HL-60/S4 treated with phorbol 12-myristate 13-acetate at 8.2 ng/mL for 4 days and 3 days (cell line): ENCODE measurements at regions not wholly inside any gene's neighbourhood (a gene's known extent, or its start where the extent isn't known, plus 50 kb on each side); places are given as distances from the start of the nearest gene placed in this dataset.

Experiments
- in situ Hi-C: fragments of 300-500 bp; cut with MboI; formaldehyde crosslinking; loops from 2 replicates; pipeline ENCODE4 v1.15.0; 2022; ENCODE audit warnings: low sequenced_read_pairs

DNA sequence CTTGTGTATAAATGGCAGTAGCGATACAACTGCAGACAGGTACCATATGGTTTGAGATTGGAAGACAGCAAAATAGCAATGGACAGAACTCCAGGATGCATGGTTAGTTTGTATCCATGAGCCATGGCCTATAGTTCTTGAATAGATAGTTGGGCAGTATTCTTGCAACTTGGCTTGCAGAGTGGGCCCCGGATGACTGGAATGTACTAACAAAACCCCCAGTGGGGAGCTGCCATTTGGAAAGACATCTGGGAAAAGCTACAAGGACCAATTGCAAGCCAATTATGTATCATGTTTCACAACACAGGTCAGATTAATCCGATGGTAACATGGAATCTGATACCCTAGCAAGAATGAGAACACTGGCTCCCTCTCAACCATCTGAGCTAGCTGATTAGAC lies 279.6 kb downstream of the RERGL start:
- in situ Hi-C loops: no loop called here

DNA sequence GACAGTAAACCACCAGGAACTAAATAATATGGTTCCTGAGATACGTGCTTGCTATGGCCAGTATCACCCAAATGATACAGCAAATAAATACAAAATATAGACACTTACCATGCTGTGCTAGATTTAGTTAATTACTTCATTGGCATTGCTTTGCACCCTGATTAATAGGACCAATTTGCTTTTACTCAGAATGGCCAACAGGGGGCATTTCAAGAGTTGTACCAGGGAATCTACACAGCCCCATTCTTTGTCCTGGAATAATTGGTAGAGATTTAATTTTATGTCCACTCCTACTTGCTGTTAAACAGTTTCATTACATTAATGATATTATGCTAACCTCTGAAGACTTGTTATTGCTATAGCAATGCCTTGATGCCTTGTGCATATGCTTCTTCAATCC lies 280.8 kb downstream of the RERGL start:
- in situ Hi-C loops: no loop called here

DNA sequence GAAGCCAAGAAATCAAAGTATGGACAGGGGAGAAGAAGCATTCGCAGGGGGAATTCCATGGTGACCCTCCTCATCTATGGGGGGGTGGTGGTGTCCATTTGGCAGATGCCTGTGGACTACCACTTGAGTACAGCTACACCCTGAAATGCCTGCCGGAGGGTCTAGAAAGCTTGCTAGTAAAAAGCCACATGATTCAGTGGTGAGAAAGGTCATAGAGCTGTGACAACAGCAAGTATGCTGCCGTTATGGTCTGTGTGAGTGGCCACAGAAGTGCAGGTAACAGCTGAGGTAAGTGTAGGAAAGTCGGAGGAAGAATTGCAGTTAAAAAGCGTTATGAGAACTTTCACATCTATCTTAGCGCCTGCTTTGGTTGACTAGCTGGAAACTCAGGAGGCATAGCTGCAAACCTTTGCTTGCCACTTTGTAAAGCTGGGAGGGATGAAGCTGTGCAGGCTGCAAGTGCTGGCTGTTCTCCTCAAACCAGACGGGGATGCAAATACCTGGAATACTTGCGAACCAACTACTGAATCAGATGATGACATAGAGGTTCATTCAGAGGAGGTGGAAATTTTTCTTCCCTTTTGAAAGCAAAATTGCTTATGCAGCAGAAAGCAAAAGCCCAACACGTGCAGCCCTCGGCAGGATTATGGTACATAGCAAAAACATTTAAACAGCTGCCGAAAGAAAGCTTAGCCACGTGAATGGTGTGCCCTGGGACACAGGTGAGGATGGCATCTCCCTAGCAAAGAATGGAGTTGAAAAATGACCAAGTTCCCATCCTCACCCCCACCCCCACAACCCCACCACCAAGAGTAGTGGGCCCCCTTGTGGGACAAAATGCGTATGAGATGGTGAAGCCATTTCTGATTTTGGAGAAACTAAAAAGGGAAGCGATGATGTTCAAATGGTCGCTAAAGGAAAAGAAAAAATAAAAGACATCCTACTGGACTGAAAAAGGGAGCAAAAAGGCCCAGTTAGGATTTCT lies 287.0 kb downstream of the RERGL start:
- in situ Hi-C loops: no loop called here

DNA sequence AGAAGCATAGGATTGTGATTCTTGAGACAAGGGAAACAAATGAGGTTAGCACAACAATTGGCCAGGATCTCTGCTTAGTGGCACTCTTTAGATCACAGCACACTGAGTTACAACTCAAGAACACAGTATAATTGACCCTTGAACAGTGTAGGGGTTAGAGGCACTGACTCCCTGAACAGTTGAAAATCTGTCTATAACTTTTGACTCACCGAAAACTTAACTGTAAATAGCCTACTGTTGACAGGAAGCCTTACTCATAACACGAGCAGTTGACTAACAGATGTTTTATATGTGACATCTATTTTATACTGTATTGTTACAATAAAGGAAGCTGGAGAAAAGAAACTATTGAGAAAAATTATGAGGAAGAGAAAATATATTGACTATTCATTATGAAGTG lies 296.1 kb downstream of the RERGL start:
- in situ Hi-C loops: no loop called here

DNA sequence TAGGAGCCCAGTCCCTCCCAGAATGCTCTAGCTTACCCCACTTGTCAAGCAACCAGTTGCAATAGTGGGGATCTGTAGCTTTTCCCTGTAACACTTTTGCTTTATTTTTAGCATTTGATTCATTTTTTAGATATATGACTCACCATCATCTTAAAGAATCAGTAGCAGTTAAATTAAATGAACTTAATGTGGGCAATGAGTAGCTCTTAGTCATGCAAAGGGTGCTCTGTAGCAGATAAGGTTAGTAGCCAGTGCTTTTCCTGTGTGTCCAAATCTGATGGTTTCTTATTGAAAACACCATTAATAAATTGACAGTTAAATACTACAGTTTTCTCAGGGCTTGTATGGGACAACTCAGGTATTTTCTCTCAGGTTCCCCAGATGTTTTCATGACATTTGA lies 311.8 kb downstream of the RERGL start:
- in situ Hi-C loops: loop anchor here (10.0 kb wide), 1 partner anchor 87 kb away; no protein-coding TSS in a partner anchor

DNA sequence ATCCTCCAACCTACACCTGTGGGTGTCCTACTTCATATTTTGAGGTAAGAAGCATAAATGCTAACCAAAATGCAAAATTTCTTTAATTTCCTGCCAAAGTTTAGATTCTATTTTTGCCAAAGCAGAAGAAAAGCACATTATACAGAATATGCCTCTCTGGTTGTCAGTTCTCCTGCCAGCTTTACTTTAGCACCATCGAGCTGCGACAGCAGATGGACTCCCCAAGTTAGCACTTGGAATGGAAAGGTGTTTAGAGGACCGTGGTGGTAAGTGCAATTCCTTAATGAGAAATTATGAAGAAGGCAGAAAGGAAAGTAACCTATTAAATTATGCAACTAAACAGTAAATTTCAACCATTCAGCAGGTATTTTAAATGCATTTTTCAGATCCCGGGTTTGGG lies 326.6 kb downstream of the RERGL start:
- in situ Hi-C loops: loop anchor here (10.0 kb wide), 1 partner anchor 81 kb away; no protein-coding TSS in a partner anchor

DNA sequence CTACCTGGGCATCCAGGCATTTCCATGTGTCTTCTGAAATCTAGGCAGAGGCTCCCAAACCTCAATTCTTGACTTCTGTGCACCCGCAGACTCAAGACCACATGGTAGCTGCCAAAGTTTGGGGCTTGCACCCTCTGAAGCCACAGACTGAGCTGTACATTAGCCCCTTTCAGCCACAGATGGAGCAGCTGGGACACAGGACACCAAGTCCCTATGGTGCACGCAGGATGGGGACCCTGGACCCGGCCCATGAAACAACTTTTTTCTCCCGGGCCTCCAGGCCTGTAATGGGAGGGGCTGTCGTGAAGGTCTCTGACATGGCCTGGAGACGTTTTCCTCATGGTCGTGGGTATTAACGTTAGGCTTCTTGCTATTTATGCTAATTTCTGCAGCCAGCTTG lies 330.0 kb downstream of the RERGL start:
- in situ Hi-C loops: loop anchor here (10.0 kb wide), 1 partner anchor 85 kb away; no protein-coding TSS in a partner anchor
